Stimulated activated CD8-positive, alpha-beta memory T cell treated with anti-CD3 and anti-CD28 coated beads, Interleukin-15, amount 100 ng/mL, for 48 hours (primary cell): ENCODE measurements at regions not wholly inside any gene's neighbourhood (a gene's known extent, or its start where the extent isn't known, plus 50 kb on each side); places are given as distances from the start of the nearest gene placed in this dataset.

Source experiments
- DNase-seq, 2 donors: peaks; one replicate each; pipeline ENCODE4 v3.0.0-alpha.2; 2020; ENCODE audit warnings: low read depth in 2 of 2

GRCh38 chr15:100735129-100736053 lies 133.0 kb downstream of the ASB7 start:
- no peak for DNase-seq

GRCh38 chr15:100737214-100737613 lies 134.8 kb downstream of the ASB7 start:
- DNase-seq = no peak

GRCh38 chr15:100738614-100739013 lies 136.2 kb downstream of the ASB7 start:
- DNase-seq = no peak

- DNase-seq = no peak
Measured at GRCh38 chr15:100740138-100740537, 137.7 kb downstream of the ASB7 start.

GRCh38 chr15:100751585-100751984 lies 128.0 kb upstream of the ALDH1A3 start:
- no peak for DNase-seq

- DNase-seq = no peak
Measured at GRCh38 chr15:100753503-100753902, 126.1 kb upstream of the ALDH1A3 start.

GRCh38 chr15:100757661-100758060 lies 122.0 kb upstream of the ALDH1A3 start:
- no peak for DNase-seq

GRCh38 chr15:100758555-100758954 lies 121.1 kb upstream of the ALDH1A3 start:
- no peak for DNase-seq

GRCh38 chr15:100759106-100759505 lies 120.5 kb upstream of the ALDH1A3 start:
- DNase-seq = no peak

GRCh38 chr15:100759698-100760356 lies 119.8 kb upstream of the ALDH1A3 start:
- DNase-seq = no peak

- DNase-seq = no peak
Measured at GRCh38 chr15:100760357-100760903, 119.2 kb upstream of the ALDH1A3 start.

GRCh38 chr15:100761290-100761935 lies 118.2 kb upstream of the ALDH1A3 start:
- no peak for DNase-seq

GRCh38 chr15:100762289-100762688 lies 117.3 kb upstream of the ALDH1A3 start:
- DNase-seq = no peak

- DNase-seq = no peak
Measured at GRCh38 chr15:100762913-100763834, 116.5 kb upstream of the ALDH1A3 start.

GRCh38 chr15:100763835-100764750 lies 115.5 kb upstream of the ALDH1A3 start:
- no peak for DNase-seq

GRCh38 chr15:100764778-100765466 lies 114.7 kb upstream of the ALDH1A3 start:
- no peak for DNase-seq

GRCh38 chr15:100765467-100766241 lies 114.0 kb upstream of the ALDH1A3 start:
- DNase-seq = no peak

- no peak for DNase-seq
Measured at GRCh38 chr15:100766243-100767000, 113.2 kb upstream of the ALDH1A3 start.
